GM23248 (cell line): ENCODE measurements at regions not wholly inside any gene's neighbourhood (a gene's known extent, or its start where the extent isn't known, plus 50 kb on each side); places are given as distances from the start of the nearest gene placed in this dataset.

ENCODE experiments used
- DNase-seq: peaks from one replicate; pipeline ENCODE4 v3.0.0-alpha.2; 2015
- H2AFZ ChIP-seq: fragments of 200-600 bp; sonication (generic); 2 replicates; pipeline ENCODE4 v1.6.1; 2016; ENCODE audit warnings: antibody characterized with exemption
- H3F3A ChIP-seq: fragments of 200-600 bp; sonication (generic); 2 replicates; pipeline ENCODE4 v1.6.1; 2016; ENCODE audit warnings: mild to moderate bottlenecking, antibody characterized with exemption, mixed run types; ENCODE audit not compliant: insufficient read depth
- H3K27ac ChIP-seq: fragments of 200-600 bp; sonication (generic); 2 replicates; pipeline ENCODE4 v1.5.1; 2016; ENCODE audit warnings: mild to moderate bottlenecking
- H3K27me3 ChIP-seq: fragments of 200-600 bp; sonication (generic); replicated peaks from 2 replicates; pipeline ENCODE4 v1.6.1; 2016; ENCODE audit warnings: mild to moderate bottlenecking; ENCODE audit not compliant: insufficient read depth
- H3K36me3 ChIP-seq: fragments of 200-600 bp; sonication (generic); 2 replicates; pipeline ENCODE4 v1.6.1; 2016; ENCODE audit warnings: low read depth, mild to moderate bottlenecking
- H3K4me1 ChIP-seq: fragments of 200-600 bp; sonication (generic); 2 replicates; pipeline ENCODE4 v1.6.1; 2016; ENCODE audit warnings: mild to moderate bottlenecking; ENCODE audit not compliant: insufficient read depth
- H3K4me2 ChIP-seq: fragments of 200-600 bp; sonication (generic); one replicate; pipeline ENCODE4 v1.6.1; 2016; ENCODE audit warnings: mild to moderate bottlenecking; ENCODE audit not compliant: unreplicated experiment
- H3K4me3 ChIP-seq: fragments of 200-600 bp; sonication (generic); 2 replicates; pipeline ENCODE4 v1.5.1; 2016; ENCODE audit warnings: mild to moderate bottlenecking
- H3K79me2 ChIP-seq: fragments of 200-600 bp; sonication (generic); 2 replicates; pipeline ENCODE4 v1.6.1; 2016; ENCODE audit warnings: mild to moderate bottlenecking; ENCODE audit not compliant: insufficient read depth
- H3K9ac ChIP-seq: fragments of 200-600 bp; sonication (generic); 2 replicates; pipeline ENCODE4 v1.6.1; 2016; ENCODE audit warnings: mild to moderate bottlenecking
- H3K9me2 ChIP-seq: fragments of 200-600 bp; sonication (generic); 2 replicates; pipeline ENCODE4 v1.6.1; 2016; ENCODE audit warnings: mixed run types, mild to moderate bottlenecking, moderate library complexity; ENCODE audit not compliant: insufficient read depth
- H3K9me3 ChIP-seq: fragments of 200-600 bp; sonication (generic); one replicate; pipeline ENCODE4 v1.6.1; 2017; ENCODE audit warnings: low read depth
- H4K20me1 ChIP-seq: fragments of 200-600 bp; sonication (generic); 2 replicates; pipeline ENCODE4 v1.6.0; 2016; ENCODE audit not compliant: insufficient read depth
- EZH2 ChIP-seq: fragments of 200-600 bp; sonication (generic); IDR thresholded peaks from 2 replicates; pipeline ENCODE4 v1.6.1; 2018; ENCODE audit warnings: antibody characterized with exemption, mild to moderate bottlenecking; ENCODE audit not compliant: insufficient read depth, poor library complexity, severe bottlenecking
- EZH2phosphoT487 ChIP-seq: fragments of 200-600 bp; sonication (generic); IDR thresholded peaks from 2 replicates; pipeline ENCODE4 v1.6.1; 2018; ENCODE audit warnings: antibody characterized with exemption, moderate library complexity, mild to moderate bottlenecking, low read depth; ENCODE audit not compliant: insufficient read depth
- WGBS, 2 experiments: methylation state at CpG; one replicate each; pipeline ENCODE4 v1.1.6; 2015 to 2017; ENCODE audit warnings: low lambda C conversion rate in 2 of 2, low coverage in 1 of 2; ENCODE audit errors: missing lambda C conversion rate in 2 of 2; 5-methylcytosine and 5-hydroxymethylcytosine counted together
- in situ Hi-C: fragments of 300-500 bp; cut with MboI; formaldehyde crosslinking; loops from 2 replicates; pipeline ENCODE4 v1.15.0; 2020

DNA sequence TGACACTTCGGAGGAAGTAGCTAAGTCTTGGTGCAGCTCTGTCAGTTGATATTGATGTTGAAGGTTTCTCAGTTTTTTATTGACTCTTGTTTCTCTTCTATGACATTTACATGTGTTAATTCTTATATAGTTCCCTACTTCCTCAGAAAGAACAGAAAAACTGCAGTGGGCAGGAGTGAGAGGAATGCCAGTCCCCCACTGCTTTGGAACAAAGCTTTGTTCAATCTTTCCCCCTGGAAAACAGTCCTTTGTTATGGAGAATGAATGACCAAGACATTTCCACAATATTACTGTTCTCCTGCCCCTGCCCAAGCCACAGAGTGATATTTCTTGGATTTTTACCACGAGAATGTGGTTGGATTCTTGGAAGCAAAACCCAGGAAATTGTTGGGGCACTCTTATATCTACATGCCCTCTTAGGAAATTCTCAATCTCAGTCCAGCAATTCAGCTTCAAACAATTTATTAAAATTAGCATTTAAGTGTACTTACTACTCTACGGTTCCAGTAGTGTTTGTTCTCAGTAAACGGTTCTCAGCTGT lies 258.0 kb upstream of the KCND2 start:
- Histone ChIP-seq H3K27ac (no peak overlapping the region), H3K4me3 (no peak overlapping the region), H3K4me1 (no peaks in the 10 kb centered on the region; the same call in 1 of the 2 replicates), H3K79me2 (no peaks in the 10 kb centered on the region), H3K9ac (no peak overlapping the region), H3K36me3 (no peaks in the 10 kb centered on the region), H3K9me2 (no peaks in the 10 kb centered on the region), H3K9me3 (no peaks in the 10 kb centered on the region), H3K4me2 (no peak overlapping the region), H4K20me1 (no peaks in the 10 kb centered on the region), H3F3A (no peaks in the 10 kb centered on the region), H2AFZ (0 out of 2 replicates have a peak overlapping the region, but pooled peaks have one; percentile 18), H3K27me3 (no peaks in the 10 kb centered on the region)
- in situ Hi-C loops, result no loop called here
- TF ChIP-seq EZH2phosphoT487 (no peak), EZH2 (no peak)
- WGBS, 2 experiments, result 15% methylated on average over 4 of the region's 4 CpGs
- peak; percentile 24 for DNase-seq

- 24 to 60% methylated on average over 1 of the region's 1 CpG for WGBS, 2 experiments
- no peaks in the 10 kb centered on the region for H3K36me3 ChIP-seq
- H4K20me1 ChIP-seq, result no peaks in the 10 kb centered on the region
- H3F3A ChIP-seq, result no peaks in the 10 kb centered on the region
- H3K27me3 ChIP-seq, result no peaks in the 10 kb centered on the region
- in situ Hi-C loops, result no loop called here
- H3K4me1 ChIP-seq, result peaks cover 11% of the 10 kb centered on the region
- DNase-seq, result peak; percentile 23
- no peak overlapping the region for H3K9ac ChIP-seq
- TF ChIP-seq EZH2, result no peak
- H3K4me3 ChIP-seq, result no peak overlapping the region
- H3K79me2 ChIP-seq, result no peaks in the 10 kb centered on the region
- H3K27ac ChIP-seq, result no peak overlapping the region; the same call in 1 of the 2 replicates
- no peaks in the 10 kb centered on the region for H3K9me2 ChIP-seq
- no peak overlapping the region for H2AFZ ChIP-seq
- no peak overlapping the region for H3K4me2 ChIP-seq
- no peaks in the 10 kb centered on the region for H3K9me3 ChIP-seq
These were observed 251.9 kb upstream of the KCND2 start for GRCh38 chr7:120021085-120021484.

GRCh38 chr7:120023494-120024167 lies 249.3 kb upstream of the KCND2 start:
- TF ChIP-seq EZH2phosphoT487, result no peak
- TF ChIP-seq EZH2, result no peak
- Histone ChIP-seq H3K4me3 (no peak overlapping the region), H3K4me2 (no peak overlapping the region), H3K4me1 (peaks cover 22% of the 10 kb centered on the region), H4K20me1 (no peaks in the 10 kb centered on the region), H3F3A (peaks cover 5% of the 10 kb centered on the region; the same call in 1 of the 2 replicates), H3K36me3 (no peaks in the 10 kb centered on the region), H3K27me3 (no peaks in the 10 kb centered on the region), H3K9me3 (no peaks in the 10 kb centered on the region), H2AFZ (0 out of 2 replicates have a peak overlapping the region, but pooled peaks have one; percentile 38), H3K9me2 (no peaks in the 10 kb centered on the region), H3K9ac (no peak overlapping the region), H3K79me2 (no peaks in the 10 kb centered on the region), H3K27ac (peak overlapping the region; percentile 52)
- in situ Hi-C loops, result no loop called here
- 40 to 47% methylated on average over 4 of the region's 4 CpGs for WGBS, 2 experiments
- peak; percentile 51 for DNase-seq

DNA sequence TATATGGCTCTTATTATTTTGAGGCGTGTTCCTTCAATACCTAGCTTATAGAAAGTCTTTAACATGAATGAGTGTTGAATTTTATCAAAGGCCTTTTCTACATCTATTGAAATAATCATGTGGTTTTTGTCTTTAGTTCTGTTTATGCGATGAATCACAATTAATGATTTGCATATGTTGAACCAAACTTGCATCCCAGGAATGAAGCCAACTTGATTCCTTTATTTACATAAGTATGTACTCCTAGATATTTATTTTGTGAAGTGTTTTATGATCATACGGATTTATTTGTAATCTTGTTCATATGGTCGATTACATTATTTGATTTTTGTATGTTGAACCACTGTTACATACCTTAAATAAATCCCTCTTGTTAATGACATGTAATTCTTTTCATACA lies 244.3 kb upstream of the KCND2 start:
- Histone ChIP-seq H2AFZ (no peak overlapping the region; the same call in 1 of the 2 replicates), H3K27me3 (no peaks in the 10 kb centered on the region), H4K20me1 (no peaks in the 10 kb centered on the region), H3K9me2 (no peaks in the 10 kb centered on the region), H3K36me3 (no peaks in the 10 kb centered on the region), H3K9me3 (no peaks in the 10 kb centered on the region), H3K4me2 (no peak overlapping the region), H3K79me2 (no peaks in the 10 kb centered on the region), H3K4me3 (no peak overlapping the region), H3K9ac (no peak overlapping the region), H3K27ac (peak overlapping the region; percentile 19), H3F3A (peaks cover 5% of the 10 kb centered on the region; the same call in 1 of the 2 replicates), H3K4me1 (peaks cover 15% of the 10 kb centered on the region; the same call in 1 of the 2 replicates)
- TF ChIP-seq EZH2phosphoT487, result no peak
- no peak for TF ChIP-seq EZH2
- peak; percentile 57 for DNase-seq
- 14 to 21% methylated on average over 4 of the region's 4 CpGs for WGBS, 2 experiments
- in situ Hi-C loops, result no loop called here
